ENCODE measurements at regions not wholly inside any gene's neighbourhood (a gene's known extent, or its start where the extent isn't known, plus 50 kb on each side); places are given as distances from the start of the nearest gene placed in this dataset.

GRCh38 chr3:72601060-72601459 lies 247.2 kb downstream of the SHQ1 start:
- TF ChIP-seq, protein P1, sequence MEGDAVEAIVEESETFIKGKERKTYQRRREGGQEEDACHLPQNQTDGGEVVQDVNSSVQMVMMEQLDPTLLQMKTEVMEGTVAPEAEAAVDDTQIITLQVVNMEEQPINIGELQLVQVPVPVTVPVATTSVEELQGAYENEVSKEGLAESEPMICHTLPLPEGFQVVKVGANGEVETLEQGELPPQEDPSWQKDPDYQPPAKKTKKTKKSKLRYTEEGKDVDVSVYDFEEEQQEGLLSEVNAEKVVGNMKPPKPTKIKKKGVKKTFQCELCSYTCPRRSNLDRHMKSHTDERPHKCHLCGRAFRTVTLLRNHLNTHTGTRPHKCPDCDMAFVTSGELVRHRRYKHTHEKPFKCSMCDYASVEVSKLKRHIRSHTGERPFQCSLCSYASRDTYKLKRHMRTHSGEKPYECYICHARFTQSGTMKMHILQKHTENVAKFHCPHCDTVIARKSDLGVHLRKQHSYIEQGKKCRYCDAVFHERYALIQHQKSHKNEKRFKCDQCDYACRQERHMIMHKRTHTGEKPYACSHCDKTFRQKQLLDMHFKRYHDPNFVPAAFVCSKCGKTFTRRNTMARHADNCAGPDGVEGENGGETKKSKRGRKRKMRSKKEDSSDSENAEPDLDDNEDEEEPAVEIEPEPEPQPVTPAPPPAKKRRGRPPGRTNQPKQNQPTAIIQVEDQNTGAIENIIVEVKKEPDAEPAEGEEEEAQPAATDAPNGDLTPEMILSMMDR (IDR thresholded peaks at IDR 0.05; ENCODE audit: poor library complexity): no peak
- TF ChIP-seq EZH2phosphoT487 (IDR thresholded peaks at IDR 0.05; ENCODE audit: low read depth, severe bottlenecking, unreplicated experiment): no peak
- no peak for TF ChIP-seq EZH2 (IDR thresholded peaks at IDR 0.05; ENCODE audit: borderline replicate concordance)

Data from hepatocyte (in vitro differentiated cells).